HCT116 (cell line): ENCODE measurements at regions not wholly inside any gene's neighbourhood (a gene's known extent, or its start where the extent isn't known, plus 50 kb on each side); places are given as distances from the start of the nearest gene placed in this dataset.

Source experiments
- ATAC-seq: fragments of 200-7000 bp; cut with Tn5 transposase; 2 replicates; pipeline ENCODE4 v1.9.1; 2020; ENCODE audit warnings: mild to moderate bottlenecking, moderate library complexity
- BruUV-seq: library from RNA; stranded (reverse); fragments of 400-500 nt; replicated peaks from 2 replicates; lab custom pipeline; 2021; lab: Mats Ljungman, UMichigan
- CTCF ChIA-PET: fragments of 300-600 bp; sonication (Branson Sonifier 250); formaldehyde crosslinking; loops from one replicate; lab custom pipeline; 2021; ENCODE audit warnings: antibody characterized with exemption; lab: Charles Lee
- POLR2A ChIA-PET: fragments of 300-600, 350-600 bp; sonication (Branson Sonifier 250); formaldehyde crosslinking; loops from one replicate; lab custom pipeline; 2021; ENCODE audit warnings: antibody characterized with exemption; lab: Charles Lee
- RAD21 ChIA-PET, 2 experiments: fragments of 300-600 bp; sonication (Branson Sonifier 250); formaldehyde crosslinking; loops; one replicate each; lab custom pipeline; 2023; ENCODE audit warnings: low total read pairs in 2 of 2; ENCODE audit not compliant: uncharacterized antibody in 2 of 2, unreplicated experiment in 2 of 2, low non-redundant PET in 1 of 2; lab: Charles Lee
- DNase-seq: peaks from one replicate; pipeline ENCODE4 v3.0.0-alpha.2; 2010; ENCODE audit warnings: low read depth, low spot score
- H2AFZ ChIP-seq: fragments of 200-600 bp; shearing (Covaris generic), sonication (generic); 2 replicates; pipeline ENCODE4 v1.6.1; 2017; ENCODE audit warnings: low read depth, mixed run types, mixed read lengths, antibody characterized with exemption, low read length; ENCODE audit not compliant: poor library complexity, severe bottlenecking
- H3K27ac ChIP-seq: 2 replicates; pipeline ENCODE4 v1.5.1; 2012; ENCODE audit warnings: low read depth, low read length
- H3K27me3 ChIP-seq: fragments of 200-600 bp; sonication (generic); 2 replicates; pipeline ENCODE4 v1.6.1; 2016; ENCODE audit warnings: mixed run types, low read length, mixed read lengths; ENCODE audit not compliant: insufficient read depth
- H3K36me3 ChIP-seq, 2 experiments: fragments of 200-500 bp in 1 of 2; fragments of 200-600 bp in 1 of 2; sonication (Bioruptor generic) in 1 of 2; sonication (generic) in 1 of 2; 2 replicates each; pipeline versions ENCODE4 v1.5.1 to v1.6.1; 2014 to 2016; ENCODE audit warnings: low read length in 2 of 2, inconsistent platforms in 1 of 2, mixed read lengths in 1 of 2, mixed run types in 1 of 2; ENCODE audit not compliant: insufficient read depth in 2 of 2, control insufficient read depth in 1 of 2
- H3K4me1 ChIP-seq, 2 experiments: fragments of 200-600 bp in 1 of 2; sonication (generic) in 1 of 2; 2 replicates each; pipeline versions ENCODE4 v1.5.1 to v1.6.1; 2012 to 2017; ENCODE audit warnings: low read length in 2 of 2, inconsistent platforms in 1 of 2, mild to moderate bottlenecking in 1 of 2, mixed read lengths in 1 of 2, mixed run types in 1 of 2, moderate library complexity in 1 of 2; ENCODE audit not compliant: insufficient read depth in 2 of 2, control insufficient read depth in 1 of 2
- H3K4me2 ChIP-seq: fragments of 200-600 bp; sonication (generic); 2 replicates; pipeline ENCODE4 v1.6.1; 2017; ENCODE audit warnings: mixed run types, low read length, mixed read lengths
- H3K4me3 ChIP-seq, 2 experiments: fragments of 200-600 bp in 1 of 2; sonication (generic) in 1 of 2; replicated peaks in 1 of 2; 2 replicates each; pipeline ENCODE4 v1.5.1; 2011 to 2016; ENCODE audit warnings: low read length in 2 of 2, control low read depth in 1 of 2, low read depth in 1 of 2, mild to moderate bottlenecking in 1 of 2, mixed read lengths in 1 of 2, mixed run types in 1 of 2
- H3K79me2 ChIP-seq: fragments of 200-600 bp; sonication (generic); 2 replicates; pipeline ENCODE4 v1.6.1; 2017; ENCODE audit warnings: mild to moderate bottlenecking, mixed run types, low read length, moderate library complexity, mixed read lengths; ENCODE audit not compliant: insufficient read depth
- H3K9ac ChIP-seq: fragments of 200-600 bp; sonication (generic); 2 replicates; pipeline ENCODE4 v1.6.1; 2016; ENCODE audit warnings: low read length, mixed read lengths
- H3K9me2 ChIP-seq: fragments of 200-600 bp; sonication (generic), shearing (Covaris generic); 2 replicates; pipeline ENCODE4 v1.6.1; 2017; ENCODE audit warnings: mixed run types, mild to moderate bottlenecking, moderate library complexity; ENCODE audit not compliant: insufficient read depth
- H3K9me3 ChIP-seq, 2 experiments: fragments of 200-500 bp in 1 of 2; fragments of 200-600 bp in 1 of 2; sonication (Bioruptor generic) in 1 of 2; sonication (generic) in 1 of 2; 2 replicates each; pipeline ENCODE4 v1.6.1; 2014 to 2017; ENCODE audit warnings: low read length in 2 of 2, mixed read lengths in 2 of 2, inconsistent platforms in 1 of 2, low read depth in 1 of 2, mild to moderate bottlenecking in 1 of 2, mixed run types in 1 of 2, moderate library complexity in 1 of 2; ENCODE audit not compliant: control insufficient read depth in 1 of 2, insufficient read depth in 1 of 2
- H4K20me1 ChIP-seq: fragments of 200-600 bp; sonication (generic), shearing (Covaris generic); 2 replicates; pipeline ENCODE4 v1.6.1; 2017; ENCODE audit warnings: mixed run types, mild to moderate bottlenecking, moderate library complexity; ENCODE audit not compliant: insufficient read depth
- CEBPB ChIP-seq: IDR thresholded peaks from 2 replicates; pipeline ENCODE4 v1.6.1; 2012; ENCODE audit warnings: low read depth
- ELF1 ChIP-seq: IDR thresholded peaks from 2 replicates; pipeline ENCODE4 v1.6.1; 2012; ENCODE audit warnings: low read depth, borderline replicate concordance
- EZH2phosphoT487 ChIP-seq: fragments of 200-600 bp; IDR thresholded peaks from 2 replicates; pipeline ENCODE4 v1.6.1; 2018; ENCODE audit warnings: antibody characterized with exemption, borderline replicate concordance
- FOSL1 ChIP-seq: IDR thresholded peaks from 2 replicates; pipeline ENCODE4 v1.6.1; 2012; ENCODE audit warnings: low read depth
- POLR2A ChIP-seq: IDR thresholded peaks from 2 replicates; pipeline ENCODE4 v1.7.0; 2011; ENCODE audit warnings: borderline replicate concordance; ENCODE audit not compliant: insufficient read depth, insufficient read length; ENCODE audit errors: extremely low read depth
- POLR2AphosphoS5 ChIP-seq: IDR thresholded peaks from 2 replicates; pipeline ENCODE4 v1.6.1; 2011; ENCODE audit warnings: mild to moderate bottlenecking, low read depth, low read length, moderate library complexity
- SIN3A ChIP-seq: IDR thresholded peaks from 2 replicates; pipeline ENCODE4 v1.6.1; 2012; ENCODE audit warnings: low read depth
- SP1 ChIP-seq: IDR thresholded peaks from 2 replicates; pipeline ENCODE4 v1.6.1; 2012; ENCODE audit warnings: low read depth
- TCF7L2 ChIP-seq: IDR thresholded peaks from 2 replicates; pipeline ENCODE4 v1.7.0; 2011; ENCODE audit warnings: borderline replicate concordance, inconsistent platforms; ENCODE audit not compliant: insufficient read depth, insufficient read length; ENCODE audit errors: extremely low read depth
- YY1 ChIP-seq: IDR thresholded peaks from 2 replicates; pipeline ENCODE4 v1.6.1; 2011; ENCODE audit warnings: low read length, low read depth, moderate library complexity, mild to moderate bottlenecking; ENCODE audit not compliant: insufficient replicate concordance; ENCODE audit errors: extremely low read depth
- ZBTB33 ChIP-seq: IDR thresholded peaks from 2 replicates; pipeline ENCODE4 v1.6.1; 2011; ENCODE audit warnings: mild to moderate bottlenecking, low read length, moderate library complexity; ENCODE audit not compliant: insufficient replicate concordance; ENCODE audit errors: extremely low read depth
- ZNF274 ChIP-seq: fragments of 200-500 bp; sonication (Bioruptor generic); IDR thresholded peaks from 2 replicates; pipeline ENCODE4 v1.6.1; 2014; ENCODE audit warnings: mild to moderate bottlenecking, low read depth, low read length, inconsistent platforms
- intact Hi-C: fragments of 100-400 bp; cut with micrococcal nuclease; formaldehyde crosslinking; loops from 2 replicates; pipeline ENCODE4 v1.10.0; 2022
- TF ChIP-seq, protein P1 (sequence below), 3 experiments: fragments of 200-600 bp in 1 of 3; sonication (generic) in 1 of 3; IDR thresholded peaks in 2 of 3; conservative IDR thresholded peaks in 1 of 3; 2 replicates each; pipeline ENCODE4 v1.5.1; 2012 to 2017; ENCODE audit warnings: low read depth in 2 of 3, low read length in 2 of 3, antibody characterized with exemption in 1 of 3, borderline replicate concordance in 1 of 3, control low read depth in 1 of 3, mild to moderate bottlenecking in 1 of 3, mixed read lengths in 1 of 3, mixed run types in 1 of 3, moderate library complexity in 1 of 3; ENCODE audit not compliant: insufficient read depth in 1 of 3

DNA sequence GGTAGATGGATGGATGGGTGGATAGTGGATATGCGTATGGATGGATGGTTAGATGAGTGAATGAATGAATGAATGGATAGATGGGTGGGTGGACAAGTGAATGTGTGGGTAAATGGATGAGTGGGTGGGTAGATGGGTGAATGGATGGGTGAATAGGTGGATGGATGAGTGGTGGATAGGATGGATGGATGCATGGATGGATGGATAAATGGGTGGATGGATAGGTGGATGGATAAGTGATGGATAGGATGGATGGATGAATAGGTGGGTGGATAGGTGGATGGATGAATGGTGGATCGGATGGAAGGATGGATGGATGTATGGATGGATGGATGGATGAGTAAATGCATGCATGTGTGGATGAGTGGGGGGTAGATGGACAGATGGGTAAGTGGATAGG lies 169.3 kb downstream of the ACKR3 start (continued):
- no peak for TF ChIP-seq ELF1
- no peak for TF ChIP-seq POLR2AphosphoS5
- TF ChIP-seq ZNF274, result no peak

DNA sequence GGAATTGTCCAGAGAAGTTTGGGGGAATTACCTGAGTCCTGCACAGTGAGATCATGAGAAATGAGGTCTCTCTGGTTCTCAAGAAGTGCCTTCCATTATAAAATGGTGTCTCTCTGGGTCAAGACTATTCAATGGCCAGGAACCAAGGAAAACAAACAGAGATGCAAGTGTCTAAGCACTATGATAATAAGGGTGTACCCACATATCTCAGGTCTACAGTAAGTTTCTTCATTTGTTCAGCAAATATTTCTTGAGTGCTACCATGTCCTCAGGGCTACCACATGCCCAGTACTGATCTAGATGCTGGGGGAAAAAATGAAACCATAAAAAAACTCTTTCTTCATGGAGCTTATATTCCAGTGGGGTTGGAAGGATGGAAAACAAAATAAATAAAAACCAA lies 170.0 kb downstream of the ACKR3 start:
- no peaks in the 10 kb centered on the region for H3K79me2 ChIP-seq
- RAD21 ChIA-PET, result no interaction called here
- TF ChIP-seq SIN3A (no peak), ZBTB33 (no peak), POLR2A (no peak), YY1 (no peak), EZH2phosphoT487 (no peak), CEBPB (no peak), TCF7L2 (no peak), ZNF274 (no peak), FOSL1 (no peak), SP1 (no peak)
- TF ChIP-seq, protein P1, sequence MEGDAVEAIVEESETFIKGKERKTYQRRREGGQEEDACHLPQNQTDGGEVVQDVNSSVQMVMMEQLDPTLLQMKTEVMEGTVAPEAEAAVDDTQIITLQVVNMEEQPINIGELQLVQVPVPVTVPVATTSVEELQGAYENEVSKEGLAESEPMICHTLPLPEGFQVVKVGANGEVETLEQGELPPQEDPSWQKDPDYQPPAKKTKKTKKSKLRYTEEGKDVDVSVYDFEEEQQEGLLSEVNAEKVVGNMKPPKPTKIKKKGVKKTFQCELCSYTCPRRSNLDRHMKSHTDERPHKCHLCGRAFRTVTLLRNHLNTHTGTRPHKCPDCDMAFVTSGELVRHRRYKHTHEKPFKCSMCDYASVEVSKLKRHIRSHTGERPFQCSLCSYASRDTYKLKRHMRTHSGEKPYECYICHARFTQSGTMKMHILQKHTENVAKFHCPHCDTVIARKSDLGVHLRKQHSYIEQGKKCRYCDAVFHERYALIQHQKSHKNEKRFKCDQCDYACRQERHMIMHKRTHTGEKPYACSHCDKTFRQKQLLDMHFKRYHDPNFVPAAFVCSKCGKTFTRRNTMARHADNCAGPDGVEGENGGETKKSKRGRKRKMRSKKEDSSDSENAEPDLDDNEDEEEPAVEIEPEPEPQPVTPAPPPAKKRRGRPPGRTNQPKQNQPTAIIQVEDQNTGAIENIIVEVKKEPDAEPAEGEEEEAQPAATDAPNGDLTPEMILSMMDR (IDR thresholded peaks at IDR 0.05 in 2 of 3, conservative IDR thresholded peaks at IDR 0.05 in 1 of 3; ENCODE audit: borderline replicate concordance in 1 of 3, insufficient read depth in 1 of 3, low read depth in 2 of 3, low read length in 2 of 3), result no peak
- TF ChIP-seq, all 23 proteins: peak for 0
- BruUV-seq, result no TSS peak
- Histone ChIP-seq H4K20me1 (no peaks in the 10 kb centered on the region), H3K4me1 (no peaks in the 10 kb centered on the region), H3K27ac (no peak overlapping the region), H3K4me2 (no peak overlapping the region), H2AFZ (no peak overlapping the region), H3K4me3 (no peak overlapping the region), H3K9me3 (no peaks in the 10 kb centered on the region), H3K27me3 (peaks cover 55% of the 10 kb centered on the region), H3K9ac (no peak overlapping the region), H3K36me3 (no peaks in the 10 kb centered on the region), H3K9me2 (no peaks in the 10 kb centered on the region)
- ChIA-PET POLR2A (no interaction called here), CTCF (no interaction called here)
- no peak for DNase-seq
- no peak for ATAC-seq
- intact Hi-C loops, result no loop called here
